HuH-7.5 (cell line): ENCODE measurements at regions not wholly inside any gene's neighbourhood (a gene's known extent, or its start where the extent isn't known, plus 50 kb on each side); places are given as distances from the start of the nearest gene placed in this dataset.

Experiments
- DNase-seq: peaks from one replicate; pipeline ENCODE4 v3.0.0; 2011; ENCODE audit warnings: low spot score

DNA sequence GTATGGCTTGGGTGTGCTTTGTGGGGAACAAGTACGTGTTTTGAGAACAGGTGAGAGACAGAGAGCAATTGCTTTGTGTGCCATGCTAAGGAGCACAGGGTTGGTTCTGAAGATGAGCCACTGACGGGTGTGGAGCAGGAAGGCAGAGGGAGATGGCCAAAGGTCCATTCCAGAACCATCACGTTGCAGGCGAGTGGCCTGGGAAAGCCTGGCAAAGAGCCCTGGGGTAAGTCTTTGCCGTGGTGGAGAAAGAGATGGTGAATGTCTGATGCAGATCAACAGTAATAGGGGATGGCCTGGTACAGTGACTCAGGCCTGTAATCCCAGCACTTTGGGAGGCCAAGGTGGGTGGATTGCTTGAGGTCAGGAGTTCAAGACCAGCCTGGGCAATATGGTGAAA lies 93.5 kb upstream of the ZNF521 start:
- DNase-seq = no peak

DNA sequence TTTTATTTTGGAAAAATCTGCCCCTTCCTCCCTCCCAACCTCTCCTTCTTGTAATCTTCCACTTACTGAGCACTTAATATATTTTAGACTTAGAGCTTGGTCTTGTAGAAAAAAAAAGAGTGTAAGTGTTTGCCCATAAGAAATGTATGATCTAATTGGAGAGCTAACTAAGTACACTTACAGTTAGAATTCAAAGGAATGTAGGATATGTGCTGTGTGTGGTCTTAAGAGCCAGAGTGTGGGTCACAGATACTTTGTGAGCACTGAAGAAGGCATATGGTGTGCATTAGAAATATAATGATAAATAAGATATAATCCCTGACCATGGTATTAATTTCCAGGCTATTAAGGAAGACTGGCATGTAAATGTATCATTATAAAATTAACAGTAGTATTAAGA lies 91.8 kb upstream of the ZNF521 start:
- DNase-seq = no peak

DNA sequence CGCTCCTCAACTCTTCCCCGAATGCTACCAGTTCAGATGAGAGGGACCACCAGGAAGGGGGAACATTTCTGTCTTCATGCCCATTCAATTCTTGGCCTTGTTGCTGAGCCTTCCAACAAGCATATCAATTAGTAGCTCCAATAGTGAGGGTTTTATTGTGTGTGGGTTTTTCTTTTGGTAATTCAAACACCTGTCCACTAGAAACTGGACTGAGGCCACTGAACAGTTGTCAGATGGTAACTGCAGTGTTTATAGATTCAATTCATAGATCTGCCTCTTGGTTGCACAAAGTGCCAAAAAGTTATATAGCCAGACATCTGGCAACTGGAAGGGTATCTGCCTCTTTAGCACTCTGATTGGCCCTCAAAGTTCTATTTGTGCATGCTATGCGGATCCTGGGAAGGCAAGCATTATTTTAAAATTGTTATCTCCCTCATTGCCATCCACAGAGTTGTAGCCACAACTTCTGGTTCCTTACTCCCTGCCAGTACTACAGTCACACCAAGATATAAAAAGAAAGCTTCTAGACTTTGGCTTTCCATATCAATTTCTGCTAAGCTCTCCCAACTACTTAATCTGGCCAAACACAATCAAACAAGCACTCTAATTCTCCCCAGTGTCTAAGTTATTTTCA lies 83.3 kb upstream of the ZNF521 start:
- DNase-seq = no peak

DNA sequence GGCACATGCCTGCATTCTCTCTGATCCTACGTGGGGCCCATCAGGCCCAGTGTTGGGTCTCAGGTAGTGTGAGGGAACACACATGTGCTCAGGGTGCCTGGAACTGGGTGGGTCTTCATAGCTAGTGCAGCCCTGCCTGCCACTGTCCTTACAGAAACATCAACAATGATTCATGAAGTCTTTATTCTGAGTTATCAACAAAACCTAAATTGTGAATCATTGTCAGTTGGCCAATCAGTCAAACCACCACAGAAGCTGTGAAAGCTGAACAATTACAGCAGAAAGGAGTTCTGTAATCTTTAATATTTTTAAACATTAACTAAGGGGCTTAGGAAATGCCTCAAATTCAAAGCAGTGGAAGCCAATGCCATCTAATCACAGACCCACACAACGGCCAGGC lies 82.8 kb upstream of the ZNF521 start:
- DNase-seq = no peak

DNA sequence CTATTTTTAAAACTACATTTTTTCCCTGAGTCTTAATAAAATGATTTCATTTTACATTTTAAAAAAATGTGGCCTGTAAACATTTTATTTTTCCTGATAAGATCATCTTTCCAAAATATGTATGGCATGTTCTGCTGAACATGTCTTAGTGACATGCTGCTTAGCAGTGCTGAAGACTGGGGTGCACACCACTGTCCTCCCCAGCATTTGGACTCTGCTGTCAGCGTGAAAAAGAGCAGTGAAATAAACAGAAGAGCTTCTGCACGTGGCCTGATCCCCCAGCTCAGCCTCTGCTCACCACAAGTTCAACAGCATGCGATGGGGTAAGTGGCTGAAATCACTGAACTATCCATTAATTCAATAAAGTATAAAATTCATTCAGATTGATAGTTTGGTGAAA lies 81.6 kb upstream of the ZNF521 start:
- no peak for DNase-seq

DNA sequence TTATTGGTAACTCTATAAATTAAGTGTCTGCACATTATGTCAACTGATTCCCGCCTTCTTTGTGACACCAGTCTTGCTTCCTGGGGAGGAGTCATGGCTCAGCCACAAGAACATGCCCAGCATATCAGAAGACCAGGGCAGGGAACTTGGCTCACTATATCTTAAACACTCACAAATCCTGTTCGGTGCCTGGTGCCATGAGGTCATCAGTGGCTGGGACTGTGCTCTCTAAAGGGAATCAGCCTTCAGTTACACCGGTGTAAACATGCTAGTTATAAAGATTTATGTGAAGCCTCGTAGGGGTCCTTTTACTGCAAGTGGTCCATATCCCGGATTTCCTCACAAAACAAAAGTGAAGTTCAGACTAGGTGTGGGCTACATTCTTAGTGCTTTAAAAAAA lies 73.1 kb upstream of the ZNF521 start:
- DNase-seq = no peak

DNA sequence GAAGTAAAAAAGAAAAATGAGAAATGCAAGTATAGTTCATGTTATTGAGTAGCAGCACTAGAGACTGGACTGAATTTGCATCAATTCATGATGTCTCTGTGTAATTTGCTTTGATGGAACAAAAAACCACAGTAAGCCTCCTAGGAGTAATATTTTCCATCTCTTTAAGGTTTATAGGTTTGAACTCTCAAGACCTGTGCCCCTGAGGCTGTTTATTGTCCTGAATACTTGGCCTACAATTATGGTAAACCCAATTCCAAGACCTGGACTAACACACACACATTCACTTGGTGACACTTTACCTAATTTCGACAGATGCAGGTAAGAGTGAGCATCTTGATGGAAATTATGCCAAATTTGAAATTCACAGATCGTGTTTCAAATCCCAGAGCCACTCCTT lies 71.8 kb upstream of the ZNF521 start:
- DNase-seq = no peak

DNA sequence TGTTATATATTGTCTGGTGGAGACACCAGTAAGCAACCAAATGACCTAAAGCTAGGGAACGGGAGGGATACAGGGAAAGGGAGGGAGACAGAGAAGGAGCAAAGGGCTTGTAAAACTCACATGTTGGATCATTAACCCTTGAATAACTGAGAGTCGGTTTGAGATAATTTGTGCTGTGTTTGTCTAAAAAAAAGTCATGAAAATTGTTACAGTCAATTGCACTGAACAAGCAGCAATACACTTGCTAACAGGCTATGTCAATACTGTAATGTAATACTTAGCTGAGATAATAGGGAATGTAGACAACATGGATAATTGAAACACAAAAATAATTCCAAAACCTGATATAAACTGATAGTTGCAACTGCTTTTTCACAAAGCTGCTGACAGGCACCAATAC lies 71.3 kb upstream of the ZNF521 start:
- no peak for DNase-seq

DNA sequence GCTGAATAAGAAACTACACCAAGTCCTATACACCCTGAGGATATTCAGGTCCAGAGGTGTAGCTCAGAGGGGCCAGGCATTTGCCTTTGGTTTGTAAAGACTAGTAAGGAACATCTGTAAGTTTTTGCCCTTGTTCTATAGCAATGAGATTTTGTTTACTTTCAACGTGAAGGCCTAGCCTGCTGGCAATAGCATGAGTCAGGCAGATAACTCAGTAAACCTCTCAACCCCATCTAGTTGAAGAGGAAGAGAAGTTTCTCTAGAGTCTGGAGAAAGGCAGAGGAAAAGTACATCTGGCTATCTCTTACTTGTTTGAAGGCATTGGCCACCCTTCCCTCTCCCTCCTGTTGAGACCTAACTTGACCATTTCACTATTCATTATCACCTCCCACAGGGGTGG lies 70.3 kb upstream of the ZNF521 start:
- no peak for DNase-seq

DNA sequence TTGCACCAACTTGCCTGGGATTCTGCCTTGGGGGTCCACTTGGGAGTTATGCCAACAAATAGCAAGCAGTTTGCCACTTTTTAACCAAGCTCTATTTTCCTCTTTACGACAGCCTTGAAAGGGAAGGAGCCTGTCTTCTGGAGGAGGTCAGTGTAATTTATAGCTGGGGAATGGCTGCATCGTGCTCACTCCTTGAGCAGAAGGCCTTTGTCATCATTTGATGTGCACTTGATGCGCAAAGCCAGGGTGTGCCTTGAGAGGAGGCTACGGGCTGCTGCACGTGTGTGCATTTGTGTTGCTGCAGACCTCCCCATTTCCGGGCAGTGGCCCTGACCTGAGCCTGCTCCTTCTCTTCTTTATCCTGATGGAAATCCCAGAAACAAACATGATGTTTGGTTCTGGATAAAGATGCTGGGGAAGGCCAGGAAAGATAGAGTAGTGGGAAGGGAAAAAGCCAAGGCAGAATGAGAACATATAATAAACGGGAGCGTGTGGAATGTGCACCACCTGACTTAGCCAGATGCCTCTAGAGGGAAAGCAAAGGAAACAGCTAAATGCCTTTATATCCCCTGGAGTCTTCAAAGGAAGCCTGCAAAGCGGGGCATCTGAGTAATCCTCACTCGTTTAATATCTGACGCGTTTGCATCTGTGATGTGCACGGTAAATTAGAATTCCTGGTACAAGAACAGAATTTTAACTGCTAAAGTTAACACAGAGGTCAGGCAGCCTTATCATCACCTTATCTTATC lies 68.3 kb upstream of the ZNF521 start:
- no peak for DNase-seq

DNA sequence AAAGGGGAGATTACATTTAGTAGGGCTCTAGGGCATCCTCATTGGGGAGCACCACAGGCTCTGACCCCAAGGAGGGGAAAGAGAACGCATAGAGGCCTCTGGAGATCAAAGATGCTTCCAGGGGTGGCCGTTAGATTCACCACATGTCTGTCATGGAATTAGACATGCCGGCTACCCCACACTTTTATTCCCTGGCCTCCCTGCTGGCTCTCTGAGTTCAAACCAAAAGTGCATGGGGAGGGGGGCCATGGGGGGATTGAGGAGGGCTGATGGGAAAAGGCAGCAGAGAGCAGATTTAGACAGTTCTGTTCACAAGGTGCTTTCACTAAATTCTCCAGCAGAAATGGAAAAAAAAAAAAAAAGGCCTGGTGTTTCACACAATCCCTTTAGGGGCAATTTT lies 64.4 kb upstream of the ZNF521 start:
- no peak for DNase-seq

DNA sequence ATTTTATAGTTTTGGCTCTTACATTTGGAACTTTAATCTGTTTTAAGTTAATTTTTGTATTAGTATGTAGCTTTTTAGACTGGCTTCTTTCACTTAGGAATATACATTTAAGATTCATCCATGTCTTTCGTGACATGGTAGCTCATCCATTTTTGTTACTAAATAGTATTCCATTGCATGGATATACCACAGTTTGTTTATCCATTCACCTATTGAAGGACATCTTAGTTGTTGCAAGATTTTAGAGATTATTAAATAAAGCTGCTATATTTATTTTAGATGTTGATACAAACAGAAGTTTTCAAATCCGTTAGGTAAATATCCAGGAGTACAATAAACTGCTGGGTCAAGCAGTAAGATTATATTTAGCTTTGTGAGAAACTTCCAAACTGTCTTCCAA lies 58.0 kb upstream of the ZNF521 start:
- DNase-seq = no peak

DNA sequence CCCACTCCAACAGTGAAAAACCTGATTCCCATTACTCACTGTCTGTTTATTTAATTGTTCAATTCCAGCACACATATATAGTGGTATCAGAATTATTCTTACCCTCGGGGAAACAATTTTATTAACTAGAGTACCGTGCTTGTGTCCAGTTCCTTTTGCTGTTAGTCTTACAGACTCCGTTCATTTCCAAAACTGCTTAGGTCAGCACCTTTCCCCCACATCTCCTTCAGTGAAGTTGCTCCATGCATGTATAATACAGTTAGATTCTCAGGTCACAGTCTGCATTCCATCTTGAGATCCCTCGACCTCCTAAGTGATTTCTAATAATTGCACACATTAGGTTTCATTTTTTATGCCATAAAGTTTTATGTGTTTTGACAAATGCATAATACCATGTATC lies 56.3 kb upstream of the ZNF521 start:
- no peak for DNase-seq
